K562 (cell line): ENCODE measurements at regions not wholly inside any gene's neighbourhood (a gene's known extent, or its start where the extent isn't known, plus 50 kb on each side); places are given as distances from the start of the nearest gene placed in this dataset.

Experiments
- ATAC-seq: fragments of 200-7000 bp; cut with Tn5 transposase; 3 replicates; pipeline ENCODE4 v1.9.1; 2020; ENCODE audit warnings: moderate library complexity
- BruUV-seq: library from RNA; stranded (reverse); fragments of 400-500 nt; replicated peaks from 2 replicates; lab custom pipeline; 2021; lab: Mats Ljungman, UMichigan
- CTCF ChIA-PET: fragments of 300-600 bp; formaldehyde crosslinking; extraction: SDS; loops from one replicate; lab custom pipeline; 2021; ENCODE audit warnings: low intra/inter-chr PET ratio; lab: Yijun Ruan, JAX
- POLR2A ChIA-PET: fragments of 300-600, 350-650 bp; sonication (Branson Sonifier 250); formaldehyde crosslinking; extraction: SDS; loops from one replicate; lab custom pipeline; 2021; ENCODE audit warnings: antibody characterized with exemption, inconsistent platforms; lab: Yijun Ruan, JAX
- DNase-seq, 4 experiments: peaks; one replicate each; pipeline versions ENCODE4 v3.0.0 to v3.0.0-alpha.2; 2011 to 2018; ENCODE audit warnings: low spot score in 3 of 4, mixed read lengths in 3 of 4; ENCODE audit errors: extremely low read depth in 1 of 4
- FAIRE-seq: peaks from 2 replicates; lab custom pipeline; 2011; peaks lifted over from hg19 to GRCh38; lab: Jason Lieb, UNC
- H2AFZ ChIP-seq: 2 replicates; pipeline ENCODE4 v1.6.0; 2011; ENCODE audit warnings: low read depth, low read length, control low read depth, inconsistent platforms
- H3K27ac ChIP-seq: fragments of 200-600 bp; 3 replicates; pipeline ENCODE4 v1.8.0; 2011; ENCODE audit warnings: low read depth, mild to moderate bottlenecking, control low read depth, inconsistent platforms, low read length, moderate library complexity, mixed read lengths; ENCODE audit errors: extremely low read depth
- H3K27me3 ChIP-seq, 2 experiments: fragments of 300-600 bp in 1 of 2; 2 replicates in 1 of 2; 3 replicates in 1 of 2; pipeline versions ENCODE4 v1.6.0 to v1.8.0; 2011; ENCODE audit warnings: inconsistent platforms in 2 of 2, low read length in 2 of 2, mild to moderate bottlenecking in 1 of 2, mixed read lengths in 1 of 2, moderate library complexity in 1 of 2; ENCODE audit not compliant: control insufficient read depth in 2 of 2, insufficient read depth in 2 of 2
- H3K36me3 ChIP-seq: fragments of 300-600 bp; 3 replicates; pipeline ENCODE4 v1.8.0; 2011; ENCODE audit warnings: mild to moderate bottlenecking, low read length, inconsistent platforms; ENCODE audit not compliant: control insufficient read depth, insufficient read depth
- H3K4me1 ChIP-seq, 2 experiments: fragments of 200-600 bp in 1 of 2; replicated peaks in 1 of 2; 2 replicates in 1 of 2; 3 replicates in 1 of 2; pipeline versions ENCODE4 v1.5.1 to v1.8.0; 2011; ENCODE audit warnings: inconsistent platforms in 2 of 2, low read length in 2 of 2, mild to moderate bottlenecking in 1 of 2, mixed read lengths in 1 of 2, moderate library complexity in 1 of 2; ENCODE audit not compliant: control insufficient read depth in 2 of 2, insufficient read depth in 2 of 2
- H3K4me2 ChIP-seq: 2 replicates; pipeline ENCODE4 v1.6.1; 2011; ENCODE audit warnings: low read length, control low read depth, inconsistent platforms, mixed read lengths; ENCODE audit not compliant: insufficient read depth
- H3K4me3 ChIP-seq: fragments of 200-600 bp; sonication (generic), shearing (Covaris generic); 2 replicates; pipeline ENCODE4 v1.5.1; 2016; ENCODE audit warnings: control low read depth, inconsistent platforms
- H3K79me2 ChIP-seq: fragments of 200-600 bp; 3 replicates; pipeline ENCODE4 v1.8.0; 2011; ENCODE audit warnings: low read length, inconsistent platforms; ENCODE audit not compliant: control insufficient read depth, insufficient read depth
- H3K9ac ChIP-seq, 2 experiments: 2 replicates each; pipeline versions ENCODE4 v1.6.0 to v1.6.1; 2011; ENCODE audit warnings: low read depth in 2 of 2, low read length in 2 of 2, control low read depth in 1 of 2, inconsistent platforms in 1 of 2, mild to moderate bottlenecking in 1 of 2, mixed read lengths in 1 of 2; ENCODE audit not compliant: insufficient read depth in 1 of 2
- H3K9me1 ChIP-seq: one replicate; pipeline ENCODE4 v1.6.0; 2011; ENCODE audit warnings: inconsistent platforms, mild to moderate bottlenecking, low read length, moderate library complexity; ENCODE audit not compliant: control insufficient read depth, insufficient read depth
- H3K9me3 ChIP-seq: replicated peaks from 2 replicates; pipeline ENCODE4 v1.5.1; 2011; ENCODE audit warnings: low read depth, low read length, inconsistent platforms; ENCODE audit not compliant: control insufficient read depth, insufficient read depth
- H4K20me1 ChIP-seq: replicated peaks from 2 replicates; pipeline ENCODE4 v1.6.1; 2011; ENCODE audit warnings: low read length, inconsistent platforms, mixed read lengths; ENCODE audit not compliant: control insufficient read depth, insufficient read depth
- CBX2 ChIP-seq: fragments of 200-600 bp; sonication (generic); IDR thresholded peaks from one replicate; pipeline ENCODE4 v1.6.1; 2012; ENCODE audit warnings: mild to moderate bottlenecking, low read length, inconsistent platforms; ENCODE audit not compliant: insufficient read depth, poor library complexity, severe bottlenecking
- ETS2 ChIP-seq: IDR thresholded peaks from 2 replicates; pipeline ENCODE4 v1.6.1; 2016; ENCODE audit warnings: borderline replicate concordance, missing genetic modification characterization, mild to moderate bottlenecking, moderate library complexity, missing compliant biosample characterization; ENCODE audit not compliant: poor library complexity, severe bottlenecking
- NCOR1 ChIP-seq: fragments of 450-650 bp; IDR thresholded peaks from 2 replicates; pipeline ENCODE4 v1.6.1; 2016; ENCODE audit warnings: mild to moderate bottlenecking, moderate library complexity
- PML ChIP-seq: IDR thresholded peaks from 2 replicates; pipeline ENCODE4 v1.6.1; 2012; ENCODE audit warnings: low read length, inconsistent platforms
- RNF2 ChIP-seq: sonication (generic); IDR thresholded peaks from 2 replicates; pipeline ENCODE4 v1.6.1; 2016
- SLC30A9 ChIP-seq: fragments of 250-450 bp; sonication (Bioruptor Pico); IDR thresholded peaks from 2 replicates; pipeline ENCODE4 v1.8.0; 2022; ENCODE audit warnings: mild to moderate bottlenecking, moderate library complexity
- ZKSCAN1 ChIP-seq: fragments of 150-350 bp; IDR thresholded peaks from 2 replicates; pipeline ENCODE4 v1.6.1; 2016; ENCODE audit warnings: low read depth, low read length
- ZNF311 ChIP-seq: fragments of 250-450 bp; sonication (Bioruptor Pico); IDR thresholded peaks from 2 replicates; pipeline ENCODE4 v1.4.0; 2020; ENCODE audit warnings: mild to moderate bottlenecking, moderate library complexity
- ZNF696 ChIP-seq: fragments of 250-450 bp; sonication (Bioruptor Pico); conservative IDR thresholded peaks from 2 replicates; pipeline ENCODE4 v1.4.0; 2020; ENCODE audit warnings: mild to moderate bottlenecking, moderate library complexity
- WGBS: fragments of 100-300 bp; shearing (Covaris generic); methylation state at CpG from one replicate; pipeline ENCODE4 v1.1.6; 2016; ENCODE audit warnings: low coverage, mixed read lengths; ENCODE audit not compliant: insufficient coverage; ENCODE audit errors: missing lambda C conversion rate; 5-methylcytosine and 5-hydroxymethylcytosine counted together
- in situ Hi-C: fragments of 300-500 bp; cut with MboI; formaldehyde crosslinking; loops from 4 replicates; pipeline ENCODE4 v1.15.0; 2018; ENCODE audit warnings: inconsistent platforms, mixed read lengths
- intact Hi-C: fragments of 100-400 bp; cut with micrococcal nuclease; formaldehyde crosslinking; loops from 2 replicates; pipeline ENCODE4 v1.14.2; 2022
- TF ChIP-seq, protein P1 (sequence below): fragments of 450-650 bp; IDR thresholded peaks from 2 replicates; pipeline ENCODE4 v1.7.0; 2016; ENCODE audit warnings: borderline replicate concordance

DNA sequence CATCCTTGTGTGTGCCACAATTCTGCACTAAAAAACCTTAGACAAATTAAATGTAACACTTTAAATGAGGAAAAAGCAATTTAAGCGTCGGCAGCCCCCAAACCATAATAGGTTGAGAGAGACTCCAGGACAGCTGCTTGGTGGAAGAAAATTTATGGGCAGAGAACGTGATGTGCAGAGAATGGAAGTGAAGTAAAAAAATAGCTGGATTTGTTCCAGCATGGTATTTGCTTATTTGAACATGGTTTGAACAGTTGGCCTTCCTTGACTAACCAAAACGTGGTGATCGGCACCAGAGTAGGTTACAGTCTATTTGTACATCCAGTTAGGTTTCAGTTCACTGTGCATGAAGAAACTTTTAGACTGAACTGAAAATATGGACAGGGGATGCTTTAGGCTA, 343.0 kb upstream of the CPEB2 start:
- WGBS: 0% methylated on average over 5 of the region's 5 CpGs
- Histone ChIP-seq H3K9me1 (no peaks in the 10 kb centered on the region), H3K27ac (no peak overlapping the region), H3K4me3 (no peak overlapping the region), H3K4me1 (no peaks in the 10 kb centered on the region), H3K36me3 (no peaks in the 10 kb centered on the region), H3K4me2 (no peak overlapping the region), H3K27me3 (no peaks in the 10 kb centered on the region), H3K79me2 (no peaks in the 10 kb centered on the region), H3K9ac (no peak overlapping the region), H4K20me1 (no peaks in the 10 kb centered on the region), H3K9me3 (no peaks in the 10 kb centered on the region), H2AFZ (no peak overlapping the region)
- CTCF ChIA-PET: no interaction called here
- ATAC-seq (no peak), DNase-seq (no peak), FAIRE-seq (no peak)
- no peak for TF ChIP-seq NCOR1
- TF ChIP-seq PML: no peak
- TF ChIP-seq SLC30A9 (CRISPR knock-in tag): no peak
- TF ChIP-seq ETS2: no peak
- TF ChIP-seq, protein P1, sequence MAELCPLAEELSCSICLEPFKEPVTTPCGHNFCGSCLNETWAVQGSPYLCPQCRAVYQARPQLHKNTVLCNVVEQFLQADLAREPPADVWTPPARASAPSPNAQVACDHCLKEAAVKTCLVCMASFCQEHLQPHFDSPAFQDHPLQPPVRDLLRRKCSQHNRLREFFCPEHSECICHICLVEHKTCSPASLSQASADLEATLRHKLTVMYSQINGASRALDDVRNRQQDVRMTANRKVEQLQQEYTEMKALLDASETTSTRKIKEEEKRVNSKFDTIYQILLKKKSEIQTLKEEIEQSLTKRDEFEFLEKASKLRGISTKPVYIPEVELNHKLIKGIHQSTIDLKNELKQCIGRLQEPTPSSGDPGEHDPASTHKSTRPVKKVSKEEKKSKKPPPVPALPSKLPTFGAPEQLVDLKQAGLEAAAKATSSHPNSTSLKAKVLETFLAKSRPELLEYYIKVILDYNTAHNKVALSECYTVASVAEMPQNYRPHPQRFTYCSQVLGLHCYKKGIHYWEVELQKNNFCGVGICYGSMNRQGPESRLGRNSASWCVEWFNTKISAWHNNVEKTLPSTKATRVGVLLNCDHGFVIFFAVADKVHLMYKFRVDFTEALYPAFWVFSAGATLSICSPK: no peak
- no peak for TF ChIP-seq ZNF311 (CRISPR knock-in tag)
- TF ChIP-seq ZKSCAN1: no peak
- no peak for TF ChIP-seq ZNF696 (CRISPR knock-in tag)
- no peak for TF ChIP-seq CBX2
- no peak for TF ChIP-seq RNF2
- in situ Hi-C loops: no loop called here
- intact Hi-C loops: no loop called here
- BruUV-seq: no TSS peak
- POLR2A ChIA-PET: no interaction called here
